ENCODE measurements at regions not wholly inside any gene's neighbourhood (a gene's known extent, or its start where the extent isn't known, plus 50 kb on each side); places are given as distances from the start of the nearest gene placed in this dataset.

DNA sequence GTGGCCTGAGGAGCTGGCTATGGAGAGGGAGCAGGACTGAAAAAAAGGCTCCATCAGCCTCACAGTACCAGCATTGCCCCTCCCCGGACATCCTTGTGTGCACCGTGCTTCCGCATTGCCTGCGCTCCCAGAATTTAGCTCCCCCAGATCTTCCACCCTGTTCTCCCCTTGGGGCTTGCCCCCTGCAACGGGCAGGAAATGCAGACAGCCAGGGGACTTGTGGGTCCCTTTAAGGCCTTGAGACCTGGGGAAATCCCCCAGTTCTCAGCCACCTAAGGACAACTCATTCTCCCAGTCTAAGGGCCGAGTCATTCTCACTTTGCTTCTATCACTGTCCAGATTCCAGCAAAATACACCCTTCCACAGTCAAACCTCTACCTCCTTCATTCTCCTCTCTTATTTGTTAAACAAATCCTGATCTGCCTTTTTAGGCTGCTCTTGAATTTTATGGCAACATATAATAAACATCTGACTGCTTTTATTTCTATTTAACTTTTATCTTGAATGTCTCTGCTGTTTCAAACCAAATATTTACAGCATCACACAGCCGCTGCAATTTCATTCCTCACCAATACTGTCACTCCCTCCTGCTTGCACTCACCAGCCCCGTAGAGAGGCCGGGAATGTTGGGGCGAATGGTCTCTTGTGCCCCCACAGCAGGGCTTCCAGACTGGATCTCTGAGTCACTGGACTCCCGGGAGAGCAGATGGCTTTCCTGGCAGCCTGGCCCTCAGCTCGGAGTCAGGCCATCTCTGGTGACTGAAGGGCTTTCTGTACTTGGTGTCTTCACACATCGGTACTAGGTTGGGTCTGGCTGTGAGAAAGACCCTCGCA lies 221.9 kb downstream of the TSHZ3 start:
- Histone ChIP-seq H3K27me3 (no peaks in the 10 kb centered on the region), H3K9me3 (ENCODE audit: low read depth) (no peaks in the 10 kb centered on the region), H3K4me2 (no peak overlapping the region), H4K20me1 (ENCODE audit: low read depth) (no peaks in the 10 kb centered on the region), H3F3A (ENCODE audit: low read depth) (no peaks in the 10 kb centered on the region), H2AFZ (replicated peaks) (no peak overlapping the region), H3K4me1 (no peaks in the 10 kb centered on the region), H3K79me2 (ENCODE audit: low read depth) (no peaks in the 10 kb centered on the region), H3K36me3 (no peaks in the 10 kb centered on the region), H3K4me3 (no peak overlapping the region), H3K27ac (no peak overlapping the region), H3K9ac (no peak overlapping the region)
- no peaks in the 10 kb centered on the region for H3K27me3 Mint-ChIP-seq (ENCODE audit: insufficient read depth, low read depth)
- DNase-seq (ENCODE audit: low spot score): no peak
- TF ChIP-seq EZH2 (IDR thresholded peaks at IDR 0.05): no peak
- no peak for TF ChIP-seq EZH2phosphoT487 (IDR thresholded peaks at IDR 0.05)
- TF ChIP-seq, protein P1, sequence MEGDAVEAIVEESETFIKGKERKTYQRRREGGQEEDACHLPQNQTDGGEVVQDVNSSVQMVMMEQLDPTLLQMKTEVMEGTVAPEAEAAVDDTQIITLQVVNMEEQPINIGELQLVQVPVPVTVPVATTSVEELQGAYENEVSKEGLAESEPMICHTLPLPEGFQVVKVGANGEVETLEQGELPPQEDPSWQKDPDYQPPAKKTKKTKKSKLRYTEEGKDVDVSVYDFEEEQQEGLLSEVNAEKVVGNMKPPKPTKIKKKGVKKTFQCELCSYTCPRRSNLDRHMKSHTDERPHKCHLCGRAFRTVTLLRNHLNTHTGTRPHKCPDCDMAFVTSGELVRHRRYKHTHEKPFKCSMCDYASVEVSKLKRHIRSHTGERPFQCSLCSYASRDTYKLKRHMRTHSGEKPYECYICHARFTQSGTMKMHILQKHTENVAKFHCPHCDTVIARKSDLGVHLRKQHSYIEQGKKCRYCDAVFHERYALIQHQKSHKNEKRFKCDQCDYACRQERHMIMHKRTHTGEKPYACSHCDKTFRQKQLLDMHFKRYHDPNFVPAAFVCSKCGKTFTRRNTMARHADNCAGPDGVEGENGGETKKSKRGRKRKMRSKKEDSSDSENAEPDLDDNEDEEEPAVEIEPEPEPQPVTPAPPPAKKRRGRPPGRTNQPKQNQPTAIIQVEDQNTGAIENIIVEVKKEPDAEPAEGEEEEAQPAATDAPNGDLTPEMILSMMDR (IDR thresholded peaks at IDR 0.05): no peak
- no peak overlapping the region for H3K27ac Mint-ChIP-seq
- H3K4me1 Mint-ChIP-seq: no peaks in the 10 kb centered on the region
- no peaks in the 10 kb centered on the region for H3K36me3 Mint-ChIP-seq
- H3K4me3 Mint-ChIP-seq: no peak overlapping the region
- H3K9me3 Mint-ChIP-seq: peaks cover 5% of the 10 kb centered on the region

- no peak overlapping the region for H3K9ac ChIP-seq
- H3K79me2 ChIP-seq (ENCODE audit: low read depth): no peaks in the 10 kb centered on the region
- Mint-ChIP-seq H3K27me3 (ENCODE audit: insufficient read depth, low read depth) (no peaks in the 10 kb centered on the region), H3K36me3 (no peaks in the 10 kb centered on the region), H3K27ac (no peak overlapping the region), H3K4me1 (no peaks in the 10 kb centered on the region), H3K4me3 (no peak overlapping the region), H3K9me3 (peaks cover 5% of the 10 kb centered on the region)
- H3K4me1 ChIP-seq: no peaks in the 10 kb centered on the region
- no peaks in the 10 kb centered on the region for H3K27me3 ChIP-seq
- no peaks in the 10 kb centered on the region for H3K36me3 ChIP-seq
- no peak for DNase-seq (ENCODE audit: low spot score)
- H3K4me3 ChIP-seq: no peak overlapping the region
- no peaks in the 10 kb centered on the region for H3K9me3 ChIP-seq (ENCODE audit: low read depth)
- H4K20me1 ChIP-seq (ENCODE audit: low read depth): no peaks in the 10 kb centered on the region
- no peak overlapping the region for H3K4me2 ChIP-seq
- no peak overlapping the region for H2AFZ ChIP-seq (replicated peaks)
- H3F3A ChIP-seq (ENCODE audit: low read depth): no peaks in the 10 kb centered on the region
- H3K27ac ChIP-seq: no peak overlapping the region
- TF ChIP-seq, protein P1 (IDR thresholded peaks at IDR 0.05): no peak
- TF ChIP-seq EZH2 (IDR thresholded peaks at IDR 0.05): no peak
- no peak for TF ChIP-seq EZH2phosphoT487 (IDR thresholded peaks at IDR 0.05)
Observed at GRCh38 chr19:31126236-31126635, 223.0 kb downstream of the TSHZ3 start.

DNA sequence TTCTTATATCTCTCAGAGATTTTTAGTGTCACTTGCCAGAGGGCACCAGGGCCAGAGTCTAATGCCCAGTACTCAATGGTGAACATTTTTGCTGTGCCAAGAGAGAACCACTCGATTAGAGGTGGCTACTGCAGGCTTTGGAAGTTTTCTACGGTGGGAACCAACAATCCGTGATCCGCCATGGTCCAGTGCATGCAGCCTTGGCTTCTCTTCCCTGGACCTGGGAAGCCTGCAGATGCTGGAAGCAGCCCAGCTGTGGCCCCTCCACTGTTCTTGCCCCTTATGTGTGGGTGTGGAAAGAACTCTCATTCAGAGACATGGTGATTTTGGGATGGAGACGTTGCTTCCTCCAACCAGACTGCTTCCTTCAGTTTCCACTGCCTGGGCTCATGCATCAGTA lies 224.2 kb downstream of the TSHZ3 start:
- Histone ChIP-seq H3K27me3 (no peaks in the 10 kb centered on the region), H3K4me2 (no peak overlapping the region), H3K27ac (no peak overlapping the region), H4K20me1 (ENCODE audit: low read depth) (no peaks in the 10 kb centered on the region), H3K36me3 (no peaks in the 10 kb centered on the region), H3K9me3 (ENCODE audit: low read depth) (no peaks in the 10 kb centered on the region), H3K9ac (no peak overlapping the region), H3F3A (ENCODE audit: low read depth) (no peaks in the 10 kb centered on the region), H2AFZ (replicated peaks) (no peak overlapping the region), H3K4me3 (no peak overlapping the region), H3K4me1 (no peaks in the 10 kb centered on the region), H3K79me2 (ENCODE audit: low read depth) (no peaks in the 10 kb centered on the region)
- no peak for DNase-seq (ENCODE audit: low spot score)
- Mint-ChIP-seq H3K4me1 (no peaks in the 10 kb centered on the region), H3K27me3 (ENCODE audit: insufficient read depth, low read depth) (peaks cover 2% of the 10 kb centered on the region), H3K9me3 (peaks cover 5% of the 10 kb centered on the region), H3K27ac (no peak overlapping the region), H3K4me3 (no peak overlapping the region), H3K36me3 (no peaks in the 10 kb centered on the region)
- TF ChIP-seq, protein P1 (IDR thresholded peaks at IDR 0.05): no peak
- no peak for TF ChIP-seq EZH2 (IDR thresholded peaks at IDR 0.05)
- TF ChIP-seq EZH2phosphoT487 (IDR thresholded peaks at IDR 0.05): no peak

All from neural progenitor cell (in vitro differentiated cells).